ENCODE measurements at regions not wholly inside any gene's neighbourhood (a gene's known extent, or its start where the extent isn't known, plus 50 kb on each side); places are given as distances from the start of the nearest gene placed in this dataset.

- no peaks in the 10 kb centered on the region for H3K36me3 Mint-ChIP-seq (ENCODE audit: insufficient read depth)
- no peak overlapping the region for H3K27ac Mint-ChIP-seq
- no peak overlapping the region for H3K4me3 Mint-ChIP-seq (ENCODE audit: low read depth)
- H3K4me1 Mint-ChIP-seq (ENCODE audit: low read depth): no peaks in the 10 kb centered on the region
- DNase-seq (ENCODE audit: low spot score, unreplicated experiment): no peak
- peaks cover 6% of the 10 kb centered on the region for H3K9me3 Mint-ChIP-seq (ENCODE audit: low read depth)
- peaks cover 4% of the 10 kb centered on the region for H3K27me3 Mint-ChIP-seq
- TF ChIP-seq, protein P1, sequence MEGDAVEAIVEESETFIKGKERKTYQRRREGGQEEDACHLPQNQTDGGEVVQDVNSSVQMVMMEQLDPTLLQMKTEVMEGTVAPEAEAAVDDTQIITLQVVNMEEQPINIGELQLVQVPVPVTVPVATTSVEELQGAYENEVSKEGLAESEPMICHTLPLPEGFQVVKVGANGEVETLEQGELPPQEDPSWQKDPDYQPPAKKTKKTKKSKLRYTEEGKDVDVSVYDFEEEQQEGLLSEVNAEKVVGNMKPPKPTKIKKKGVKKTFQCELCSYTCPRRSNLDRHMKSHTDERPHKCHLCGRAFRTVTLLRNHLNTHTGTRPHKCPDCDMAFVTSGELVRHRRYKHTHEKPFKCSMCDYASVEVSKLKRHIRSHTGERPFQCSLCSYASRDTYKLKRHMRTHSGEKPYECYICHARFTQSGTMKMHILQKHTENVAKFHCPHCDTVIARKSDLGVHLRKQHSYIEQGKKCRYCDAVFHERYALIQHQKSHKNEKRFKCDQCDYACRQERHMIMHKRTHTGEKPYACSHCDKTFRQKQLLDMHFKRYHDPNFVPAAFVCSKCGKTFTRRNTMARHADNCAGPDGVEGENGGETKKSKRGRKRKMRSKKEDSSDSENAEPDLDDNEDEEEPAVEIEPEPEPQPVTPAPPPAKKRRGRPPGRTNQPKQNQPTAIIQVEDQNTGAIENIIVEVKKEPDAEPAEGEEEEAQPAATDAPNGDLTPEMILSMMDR (IDR thresholded peaks at IDR 0.05; ENCODE audit: unreplicated experiment): no peak
These were observed 804.4 kb upstream of the RAB6C start for GRCh38 chr2:129175051-129175450.

DNA sequence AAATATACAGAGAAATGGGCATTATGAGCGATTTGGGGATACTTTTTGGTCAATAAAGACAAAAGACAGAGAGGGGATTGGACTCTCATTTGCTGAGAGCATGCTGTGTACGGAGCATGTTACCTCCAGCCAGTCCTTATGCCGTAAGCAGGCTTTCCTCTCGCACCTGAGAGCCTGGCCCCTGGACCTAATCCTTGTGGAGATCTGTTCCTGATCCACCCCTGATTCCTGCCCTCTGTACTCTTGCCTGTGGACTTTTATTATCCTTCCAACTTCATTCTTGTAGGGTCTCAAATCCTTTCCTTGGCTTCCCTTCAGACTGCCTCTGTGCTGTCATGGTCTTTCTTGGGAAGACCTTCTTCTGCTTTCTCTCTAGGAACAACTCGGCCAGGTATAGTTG, 803.1 kb upstream of the RAB6C start:
- Mint-ChIP-seq H3K4me1 (ENCODE audit: low read depth) (no peaks in the 10 kb centered on the region), H3K36me3 (ENCODE audit: insufficient read depth) (no peaks in the 10 kb centered on the region), H3K27me3 (peaks cover 4% of the 10 kb centered on the region), H3K9me3 (ENCODE audit: low read depth) (peaks cover 6% of the 10 kb centered on the region), H3K4me3 (ENCODE audit: low read depth) (no peak overlapping the region), H3K27ac (no peak overlapping the region)
- DNase-seq (ENCODE audit: low spot score, unreplicated experiment): no peak
- TF ChIP-seq, protein P1 (IDR thresholded peaks at IDR 0.05; ENCODE audit: unreplicated experiment): no peak

DNA sequence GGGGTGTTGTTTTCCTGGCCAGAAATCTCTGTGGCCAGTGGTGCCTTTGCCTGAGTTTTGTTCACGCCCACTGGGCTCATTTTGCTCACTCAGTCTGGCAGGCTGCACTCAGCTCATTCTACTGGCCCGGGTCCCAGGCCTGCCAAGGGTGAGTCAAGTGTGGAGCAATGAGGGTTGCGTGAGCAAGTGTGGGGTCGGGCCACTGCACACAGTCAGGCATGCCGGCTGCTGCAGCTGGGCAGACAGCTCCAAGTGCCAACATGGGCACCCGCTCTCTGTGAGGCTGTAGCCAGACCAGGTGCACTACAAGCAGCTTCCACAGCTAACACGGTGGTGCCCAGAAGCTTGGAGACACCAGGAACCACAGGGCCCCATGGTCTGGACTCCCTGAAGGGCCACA, 801.1 kb upstream of the RAB6C start:
- H3K9me3 Mint-ChIP-seq (ENCODE audit: low read depth): peaks cover 6% of the 10 kb centered on the region
- DNase-seq (ENCODE audit: low spot score, unreplicated experiment): no peak
- TF ChIP-seq, protein P1 (IDR thresholded peaks at IDR 0.05; ENCODE audit: unreplicated experiment): no peak

DNA sequence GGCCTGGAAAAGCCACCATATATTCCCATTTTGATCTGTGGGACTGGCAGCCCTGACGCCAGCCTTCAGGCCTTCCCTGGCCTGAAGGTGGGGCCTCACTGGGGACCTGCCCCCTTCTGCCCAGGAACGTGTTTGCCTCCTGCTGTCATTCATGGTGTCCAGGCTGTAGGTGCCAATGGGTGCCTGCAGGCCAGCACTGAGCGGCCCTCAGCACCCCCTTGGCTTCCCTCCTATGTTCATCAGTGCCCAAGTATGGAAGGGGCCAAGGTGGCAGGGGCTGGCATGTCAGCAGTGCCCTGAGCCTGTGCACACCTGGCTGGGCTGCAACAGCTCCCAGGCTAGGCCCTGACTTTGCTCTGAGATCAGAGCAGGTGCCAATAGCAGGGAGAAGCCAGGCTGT, 800.3 kb upstream of the RAB6C start:
- Mint-ChIP-seq H3K4me1 (ENCODE audit: low read depth) (no peaks in the 10 kb centered on the region), H3K27ac (no peak overlapping the region), H3K27me3 (peaks cover 4% of the 10 kb centered on the region), H3K9me3 (ENCODE audit: low read depth) (no peaks in the 10 kb centered on the region), H3K36me3 (ENCODE audit: insufficient read depth) (no peaks in the 10 kb centered on the region), H3K4me3 (ENCODE audit: low read depth) (no peak overlapping the region)
- TF ChIP-seq, protein P1 (IDR thresholded peaks at IDR 0.05; ENCODE audit: unreplicated experiment): no peak
- no peak for DNase-seq (ENCODE audit: low spot score, unreplicated experiment)

More for the DNA sequence above, 801.1 kb upstream of the RAB6C start:
- no peak overlapping the region for H3K4me3 Mint-ChIP-seq (ENCODE audit: low read depth)
- no peaks in the 10 kb centered on the region for H3K36me3 Mint-ChIP-seq (ENCODE audit: insufficient read depth)
- peaks cover 4% of the 10 kb centered on the region for H3K27me3 Mint-ChIP-seq
- H3K4me1 Mint-ChIP-seq (ENCODE audit: low read depth): no peaks in the 10 kb centered on the region
- H3K27ac Mint-ChIP-seq: no peak overlapping the region

GRCh38 chr2:129180124-129180716, 799.2 kb upstream of the RAB6C start:
- DNase-seq (ENCODE audit: low spot score, unreplicated experiment): no peak
- Mint-ChIP-seq H3K36me3 (ENCODE audit: insufficient read depth) (no peaks in the 10 kb centered on the region), H3K27me3 (peaks cover 4% of the 10 kb centered on the region), H3K27ac (no peak overlapping the region), H3K4me1 (ENCODE audit: low read depth) (no peaks in the 10 kb centered on the region), H3K9me3 (ENCODE audit: low read depth) (no peaks in the 10 kb centered on the region), H3K4me3 (ENCODE audit: low read depth) (no peak overlapping the region)
- TF ChIP-seq, protein P1 (IDR thresholded peaks at IDR 0.05; ENCODE audit: unreplicated experiment): no peak
